Ecto neural progenitor cell (in vitro differentiated cells): ENCODE measurements at regions not wholly inside any gene's neighbourhood (a gene's known extent, or its start where the extent isn't known, plus 50 kb on each side); places are given as distances from the start of the nearest gene placed in this dataset.

ENCODE experiments used
- DNase-seq: peaks from one replicate; pipeline ENCODE4 v3.0.0-alpha.2; 2018; ENCODE audit warnings: low spot score

DNA sequence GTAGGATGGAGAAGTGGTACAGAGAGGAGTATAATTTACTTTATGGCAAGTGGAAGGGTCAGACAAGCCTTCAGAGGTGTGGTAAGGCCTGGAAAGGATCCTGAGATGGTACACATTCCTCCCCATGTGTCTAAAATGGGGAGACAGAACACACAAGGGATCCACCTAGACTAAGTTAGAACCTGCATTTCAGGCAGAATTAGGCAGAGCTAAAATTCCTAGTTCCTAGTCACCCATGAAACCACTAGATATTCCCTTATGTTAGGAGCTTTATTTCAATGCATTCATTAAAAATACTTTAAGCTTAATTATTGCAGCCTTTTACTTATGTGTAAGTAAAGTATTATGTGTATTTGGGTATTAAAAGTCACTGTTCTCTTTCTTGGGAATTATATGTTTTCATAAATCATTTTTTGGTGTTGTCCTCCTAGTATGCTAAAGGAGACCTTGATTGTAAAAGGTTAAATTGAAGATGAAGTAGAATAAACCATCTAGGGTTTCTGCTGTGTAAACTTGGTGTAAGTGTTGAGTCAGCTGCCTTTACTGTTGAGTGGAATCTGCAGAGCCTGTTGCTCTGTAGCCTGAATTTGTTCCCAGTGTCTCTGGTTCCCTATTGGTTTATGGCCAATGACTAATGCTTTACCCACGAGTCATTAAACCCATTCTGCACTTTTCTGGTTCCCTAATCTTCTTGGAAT lies 423.2 kb downstream of the ATP23 start:
- no peak for DNase-seq

GRCh38 chr12:58365087-58365390 lies 423.7 kb downstream of the ATP23 start:
- no peak for DNase-seq

- DNase-seq = no peak
These were observed 425.7 kb downstream of the ATP23 start for GRCh38 chr12:58367041-58367440.

DNA sequence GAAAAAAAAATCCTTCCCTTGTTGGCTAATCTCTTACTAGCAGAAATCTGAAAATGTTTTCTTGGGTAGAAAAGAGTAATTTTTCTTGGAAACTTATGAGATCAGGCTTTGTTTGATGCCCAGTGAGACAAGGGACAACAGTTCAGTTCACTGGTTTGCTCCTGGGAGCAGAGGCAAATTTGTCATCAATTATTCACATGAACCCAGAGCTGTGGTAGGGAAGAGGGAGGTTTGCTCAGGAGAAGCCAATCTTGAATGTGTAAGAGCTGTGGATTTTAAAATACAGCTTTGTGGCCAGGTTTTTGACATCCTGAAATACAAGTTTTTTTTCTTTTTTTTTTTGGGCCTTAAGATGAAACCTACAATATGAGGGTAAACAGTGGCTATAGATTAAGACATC lies 426.6 kb downstream of the ATP23 start:
- DNase-seq = no peak

DNA sequence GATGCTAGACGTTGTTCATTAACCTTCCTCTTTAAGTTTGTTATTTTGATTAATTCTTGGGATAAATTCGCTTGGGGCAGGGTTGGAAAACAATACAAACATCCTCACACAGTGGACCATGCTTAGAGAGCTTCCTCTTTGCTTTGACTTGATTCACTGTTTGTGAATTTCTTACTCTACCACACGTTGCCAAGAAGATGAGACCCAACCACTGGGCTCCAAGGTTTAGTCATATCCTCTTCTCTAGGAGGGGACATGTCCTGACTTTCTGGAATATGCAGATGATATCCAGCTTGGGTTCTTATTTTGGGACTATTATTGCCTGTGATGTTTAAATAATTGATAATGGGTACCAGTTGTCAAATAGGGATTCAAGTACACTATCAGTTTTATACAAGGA lies 428.2 kb downstream of the ATP23 start:
- DNase-seq = no peak

GRCh38 chr12:58372298-58372697 lies 430.9 kb downstream of the ATP23 start:
- no peak for DNase-seq

GRCh38 chr12:58378028-58378427 lies 436.7 kb downstream of the ATP23 start:
- no peak for DNase-seq

DNA sequence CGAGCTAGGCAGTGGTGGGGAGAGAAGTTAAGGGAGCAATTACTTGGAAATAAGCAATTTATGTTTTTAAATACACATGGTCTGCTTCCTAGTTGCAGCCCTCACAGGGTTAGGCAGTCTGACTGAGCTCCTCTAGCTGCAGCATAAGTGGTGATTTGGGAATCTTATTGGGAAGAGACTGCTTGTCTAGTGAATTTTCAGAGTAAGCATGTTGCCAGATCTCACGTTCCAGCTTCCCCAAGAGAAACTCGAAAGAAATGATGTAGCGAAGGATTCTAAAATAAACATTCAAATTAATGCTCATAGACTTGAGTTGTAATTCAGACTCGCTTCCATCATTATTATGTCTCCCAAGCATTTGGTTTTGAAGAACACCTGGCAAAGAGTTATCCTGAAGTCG lies 440.2 kb downstream of the ATP23 start:
- no peak for DNase-seq

GRCh38 chr12:58384196-58384595 lies 442.8 kb downstream of the ATP23 start:
- DNase-seq = no peak

GRCh38 chr12:58386136-58386535 lies 444.8 kb downstream of the ATP23 start:
- no peak for DNase-seq

GRCh38 chr12:58387199-58387598 lies 445.8 kb downstream of the ATP23 start:
- no peak for DNase-seq

DNA sequence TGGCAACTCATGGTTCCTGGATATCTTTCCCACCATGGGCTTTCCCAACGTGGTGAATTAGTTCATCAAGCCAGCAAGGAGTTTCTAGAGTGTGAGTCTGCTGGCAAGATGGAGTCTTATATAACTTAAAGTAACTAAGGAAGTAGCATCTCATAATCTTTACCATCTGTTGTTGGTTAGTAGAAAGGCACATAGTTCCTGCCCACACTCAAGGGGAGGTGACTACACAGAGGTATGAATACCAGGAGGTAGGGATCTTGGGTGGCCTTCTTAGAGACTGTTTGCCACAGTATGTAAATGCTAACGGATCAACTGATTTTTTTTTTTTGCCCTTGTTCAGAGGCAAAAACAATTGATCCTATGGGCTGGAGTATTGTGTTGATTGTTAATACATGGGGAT lies 446.9 kb downstream of the ATP23 start:
- no peak for DNase-seq

GRCh38 chr12:58393152-58393551 lies 451.8 kb downstream of the ATP23 start:
- DNase-seq = no peak

DNA sequence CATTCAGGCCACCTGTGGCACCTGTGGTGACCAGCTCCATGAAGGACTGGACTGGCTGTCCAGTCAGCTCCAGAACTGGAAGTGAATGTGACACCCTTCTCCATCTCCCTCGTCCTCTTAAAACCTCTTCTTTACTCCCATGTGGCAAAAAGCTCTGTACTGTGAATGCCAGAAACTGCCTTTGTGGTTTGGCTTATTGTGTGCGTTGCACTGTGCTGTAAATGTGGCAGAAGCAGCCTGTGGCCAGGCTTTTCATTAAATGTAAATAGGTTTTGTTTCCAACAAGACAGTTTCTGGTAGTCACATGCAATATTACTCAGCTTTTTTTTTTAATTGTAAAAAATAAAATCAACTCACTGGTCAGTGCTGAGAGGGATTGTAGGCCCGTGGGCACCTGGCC lies 453.7 kb downstream of the ATP23 start:
- no peak for DNase-seq

GRCh38 chr12:58395470-58395869 lies 454.1 kb downstream of the ATP23 start:
- no peak for DNase-seq

- no peak for DNase-seq
These were observed 454.9 kb downstream of the ATP23 start for GRCh38 chr12:58396239-58396638.

- DNase-seq = no peak
These were observed 464.0 kb downstream of the ATP23 start for GRCh38 chr12:58405363-58405762.

DNA sequence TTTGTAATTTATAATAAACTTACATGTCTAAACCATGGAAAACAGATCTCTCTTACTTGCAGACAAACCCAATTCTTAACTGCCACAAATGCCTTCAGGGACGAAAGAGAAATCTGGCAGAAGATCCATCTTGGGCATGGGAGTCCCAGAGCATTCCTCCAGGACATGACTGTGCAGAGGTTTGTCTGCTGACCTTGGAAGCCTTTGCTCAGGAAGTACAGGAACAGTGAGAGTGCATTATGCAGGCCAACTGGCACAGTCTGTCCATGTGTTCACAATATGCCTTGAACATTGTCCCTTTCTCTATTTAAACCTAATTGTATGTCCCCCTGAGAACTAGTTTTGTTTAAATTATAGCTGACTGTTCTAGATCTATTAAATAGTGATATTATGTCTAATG lies 467.1 kb downstream of the ATP23 start:
- DNase-seq = no peak

DNA sequence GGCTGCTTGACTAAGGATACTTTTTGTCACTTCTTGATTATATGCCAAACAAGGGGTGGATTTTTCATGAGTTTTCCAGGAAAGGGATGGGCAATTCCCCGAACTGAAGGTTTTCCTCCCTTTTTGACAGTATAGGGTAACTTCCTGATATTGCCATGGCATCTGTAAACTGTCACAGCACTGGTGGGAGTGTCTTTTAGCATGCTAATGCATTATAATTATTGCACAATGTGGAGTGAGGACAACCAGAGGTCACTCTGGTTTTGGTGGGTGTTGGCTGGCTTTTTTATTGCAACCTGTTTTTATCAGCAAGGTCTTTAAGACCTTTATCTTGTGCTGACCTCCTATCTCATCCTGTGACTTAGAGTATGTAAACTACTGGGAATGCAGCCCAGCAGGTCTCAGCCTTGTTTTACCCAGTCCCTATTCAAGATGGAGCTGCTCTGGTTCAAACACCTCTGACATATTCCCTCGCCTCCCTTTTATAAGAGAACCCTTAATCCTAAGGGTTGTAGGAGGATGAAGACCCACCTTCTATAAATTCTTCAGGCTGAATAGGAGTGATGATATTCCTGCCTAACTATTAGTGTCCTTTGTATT lies 471.2 kb downstream of the ATP23 start:
- no peak for DNase-seq

- no peak for DNase-seq
These were observed 472.4 kb downstream of the ATP23 start for GRCh38 chr12:58413794-58414193.

DNA sequence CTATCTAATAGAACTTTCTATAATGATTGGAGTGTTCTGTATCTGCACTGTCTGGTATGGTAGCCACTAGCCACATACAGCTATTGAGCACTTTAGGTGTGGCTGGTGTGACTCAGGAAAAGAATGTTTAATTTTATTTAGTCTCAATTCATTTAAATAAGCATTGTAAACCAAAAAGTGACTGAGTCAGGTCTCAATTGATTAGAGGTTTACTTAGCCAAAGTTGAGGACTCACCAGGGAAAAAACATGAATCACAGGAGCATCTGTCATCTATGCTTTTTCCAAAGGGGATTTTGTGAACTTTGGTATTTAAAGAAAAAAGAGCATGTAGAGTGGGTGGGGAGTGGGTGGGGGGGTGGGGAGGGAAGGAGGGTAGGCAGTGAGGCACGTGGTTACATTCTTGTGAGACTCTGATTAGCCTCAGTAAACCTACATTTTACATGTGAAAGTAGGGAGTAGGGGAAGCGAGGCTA lies 473.1 kb downstream of the ATP23 start:
- no peak for DNase-seq

DNA sequence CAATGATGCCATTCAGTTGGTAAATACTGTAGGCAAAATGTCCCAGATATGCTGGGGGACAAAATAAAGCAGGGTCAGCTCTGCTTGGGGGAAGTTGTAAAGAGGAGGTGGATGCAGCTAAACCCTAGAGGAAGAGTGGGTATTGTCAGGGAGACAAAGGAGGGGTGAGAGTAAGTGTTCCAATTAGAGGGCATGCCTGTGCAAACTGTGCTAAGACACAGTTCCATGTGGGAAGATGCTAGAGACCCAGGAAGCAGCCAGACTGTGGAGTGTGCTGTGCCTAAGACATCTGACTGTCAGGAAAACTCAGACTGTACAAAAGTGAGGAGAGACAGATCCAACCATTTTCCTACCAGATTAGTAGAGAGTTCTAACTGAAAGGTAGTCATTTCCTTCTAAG lies 474.3 kb downstream of the ATP23 start:
- no peak for DNase-seq

- DNase-seq = no peak
These were observed 474.9 kb downstream of the ATP23 start for GRCh38 chr12:58416236-58416635.

DNA sequence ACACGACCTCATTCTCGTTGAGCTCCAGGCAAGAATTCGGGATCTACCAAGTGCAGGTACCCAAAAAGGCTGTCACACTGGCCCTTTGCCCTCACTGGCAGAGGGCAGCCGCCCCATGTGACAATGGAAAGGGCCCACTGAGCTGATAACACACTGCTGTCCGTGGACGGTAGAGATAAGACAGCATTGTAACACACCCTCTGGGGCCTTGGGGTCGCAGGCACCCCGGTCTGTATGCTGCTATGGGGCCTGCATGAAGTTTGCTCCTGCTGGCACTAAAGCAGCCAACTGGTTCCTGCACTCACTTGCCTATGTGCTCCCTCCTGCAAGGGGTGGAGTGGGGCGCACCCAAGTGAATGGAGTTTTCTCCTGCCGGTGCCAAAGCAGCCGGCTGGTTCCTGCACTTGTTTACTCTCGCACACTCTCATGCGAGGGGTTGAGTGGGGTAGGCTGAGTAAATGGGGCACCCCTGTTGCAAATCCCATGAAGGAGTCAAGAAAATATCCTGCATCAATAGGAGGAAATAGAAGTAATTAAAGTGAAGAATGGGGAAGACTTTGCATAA lies 477.9 kb downstream of the ATP23 start:
- DNase-seq = no peak
